ENCODE measurements at regions not wholly inside any gene's neighbourhood (a gene's known extent, or its start where the extent isn't known, plus 50 kb on each side); places are given as distances from the start of the nearest gene placed in this dataset.

DNA sequence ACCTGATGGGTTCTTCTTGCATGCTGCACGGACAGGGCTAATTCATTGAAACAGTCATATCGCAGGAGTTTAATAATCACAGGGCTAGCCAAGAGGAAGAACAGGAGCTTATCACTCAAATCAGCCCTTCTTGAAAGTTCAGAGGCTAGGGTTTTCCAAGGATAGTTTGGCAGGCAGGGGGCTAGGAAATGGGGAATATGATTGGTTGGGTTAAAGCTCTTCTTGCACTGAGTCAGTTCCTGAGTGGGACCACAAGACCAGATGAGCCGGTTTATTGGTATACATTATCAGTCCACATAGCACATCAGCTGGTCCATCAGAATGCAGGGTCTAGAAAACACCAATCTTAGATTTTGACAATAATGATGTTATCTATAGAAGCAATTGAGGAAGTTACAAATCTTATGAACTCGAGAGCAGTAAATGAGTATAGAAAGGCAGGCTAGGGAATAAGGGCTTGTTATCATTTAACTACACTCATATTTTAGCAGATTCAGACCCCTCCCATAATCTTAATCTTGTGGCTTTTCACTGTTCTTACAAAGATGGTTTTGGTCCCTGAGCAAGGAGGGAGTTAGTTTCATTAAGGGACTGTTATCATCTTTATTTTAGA lies 58.1 kb upstream of the SLC25A36 start:
- TF ChIP-seq POLR2A (IDR thresholded peaks at IDR 0.05): no peak
- TF ChIP-seq, protein P1, sequence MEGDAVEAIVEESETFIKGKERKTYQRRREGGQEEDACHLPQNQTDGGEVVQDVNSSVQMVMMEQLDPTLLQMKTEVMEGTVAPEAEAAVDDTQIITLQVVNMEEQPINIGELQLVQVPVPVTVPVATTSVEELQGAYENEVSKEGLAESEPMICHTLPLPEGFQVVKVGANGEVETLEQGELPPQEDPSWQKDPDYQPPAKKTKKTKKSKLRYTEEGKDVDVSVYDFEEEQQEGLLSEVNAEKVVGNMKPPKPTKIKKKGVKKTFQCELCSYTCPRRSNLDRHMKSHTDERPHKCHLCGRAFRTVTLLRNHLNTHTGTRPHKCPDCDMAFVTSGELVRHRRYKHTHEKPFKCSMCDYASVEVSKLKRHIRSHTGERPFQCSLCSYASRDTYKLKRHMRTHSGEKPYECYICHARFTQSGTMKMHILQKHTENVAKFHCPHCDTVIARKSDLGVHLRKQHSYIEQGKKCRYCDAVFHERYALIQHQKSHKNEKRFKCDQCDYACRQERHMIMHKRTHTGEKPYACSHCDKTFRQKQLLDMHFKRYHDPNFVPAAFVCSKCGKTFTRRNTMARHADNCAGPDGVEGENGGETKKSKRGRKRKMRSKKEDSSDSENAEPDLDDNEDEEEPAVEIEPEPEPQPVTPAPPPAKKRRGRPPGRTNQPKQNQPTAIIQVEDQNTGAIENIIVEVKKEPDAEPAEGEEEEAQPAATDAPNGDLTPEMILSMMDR (IDR thresholded peaks at IDR 0.05): no peak
- no peak for TF ChIP-seq POLR2AphosphoS5 (IDR thresholded peaks at IDR 0.05)
